NCI-H1417 treated with DMSO at 0.1 percent for 48 hours (cell line): ENCODE measurements at regions not wholly inside any gene's neighbourhood (a gene's known extent, or its start where the extent isn't known, plus 50 kb on each side); places are given as distances from the start of the nearest gene placed in this dataset.

ENCODE experiments used
- DNase-seq: peaks from one replicate; lab custom pipeline; 2025; lab: John Stamatoyannopoulos, UW

DNA sequence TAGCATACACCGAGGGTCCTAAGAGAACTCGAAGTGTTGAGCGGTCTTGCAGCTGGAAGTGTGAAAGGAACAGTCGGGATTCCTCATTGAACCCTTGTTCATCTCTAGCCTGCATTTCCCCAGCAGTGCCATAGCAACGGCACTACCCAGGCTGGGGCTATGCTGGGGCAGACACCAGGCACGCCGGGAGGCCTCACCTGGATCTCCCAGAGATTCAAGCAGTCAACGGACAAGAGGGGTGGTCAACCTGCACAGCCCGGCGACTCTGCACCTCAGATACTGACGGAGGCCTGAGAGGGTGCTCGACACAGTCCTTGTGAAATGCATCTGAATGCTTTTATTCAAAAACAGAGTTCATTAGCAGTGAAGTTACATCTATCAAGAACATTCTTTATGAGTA, 604.2 kb downstream of the GALR1 start:
- DNase-seq, result no peak

DNA sequence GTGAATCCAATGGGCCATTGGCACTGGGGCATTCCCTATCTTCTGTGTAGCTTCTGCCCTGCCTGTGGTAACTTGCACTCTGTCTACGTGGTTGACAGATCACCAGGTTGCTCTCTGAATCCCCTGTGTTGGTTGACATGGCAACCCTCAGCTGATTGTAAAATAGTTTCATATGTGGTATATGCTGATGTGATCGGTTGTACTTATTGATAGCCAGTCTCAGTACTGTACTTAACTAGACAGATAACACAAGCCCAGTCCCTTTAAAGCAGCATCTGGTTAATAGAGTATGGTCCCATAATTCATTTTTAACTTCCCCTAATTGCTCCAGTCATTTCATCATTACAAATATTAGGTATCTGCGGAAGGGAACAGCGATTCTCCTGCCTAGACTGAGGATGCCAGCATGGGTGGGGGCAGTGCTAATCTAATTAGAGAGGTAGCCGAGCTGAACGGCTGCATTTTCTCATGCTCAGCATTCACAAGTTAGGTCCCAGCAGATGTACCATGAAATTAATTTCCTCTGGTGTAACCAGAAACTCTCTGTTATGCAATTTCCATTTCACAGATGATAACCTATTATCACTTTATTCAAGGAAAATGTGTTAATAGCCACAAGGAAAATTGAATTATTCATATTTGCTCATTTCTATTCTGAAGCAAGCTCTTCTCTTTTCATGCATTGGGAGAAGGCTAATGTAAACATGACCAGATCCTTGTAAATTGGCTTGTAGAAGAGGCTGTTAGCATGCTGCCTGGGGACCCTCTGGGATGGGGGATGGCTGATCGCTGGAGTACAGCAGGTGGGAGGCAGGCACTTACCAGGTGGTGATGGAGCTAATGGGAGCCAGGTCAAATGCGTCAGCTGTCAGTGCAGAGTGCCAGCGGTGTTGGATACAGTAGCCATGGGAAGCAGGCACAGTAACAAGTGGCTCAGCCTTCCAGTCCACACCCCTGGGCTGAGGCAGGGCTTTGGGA, 608.3 kb downstream of the GALR1 start:
- DNase-seq, result peak; percentile 99

- DNase-seq, result no peak
Observed at GRCh38 chr18:77859634-77860033, 610.0 kb downstream of the GALR1 start.

- no peak for DNase-seq
Observed at GRCh38 chr18:77862066-77862757, 612.6 kb downstream of the GALR1 start.

GRCh38 chr18:77865853-77866252, 616.2 kb downstream of the GALR1 start:
- no peak for DNase-seq

GRCh38 chr18:77866351-77866750, 616.7 kb downstream of the GALR1 start:
- DNase-seq, result no peak

GRCh38 chr18:77870199-77870598, 620.6 kb downstream of the GALR1 start:
- DNase-seq, result no peak

GRCh38 chr18:77870894-77871293, 621.2 kb downstream of the GALR1 start:
- DNase-seq, result no peak

- no peak for DNase-seq
Observed at GRCh38 chr18:77872166-77872565, 622.5 kb downstream of the GALR1 start.

DNA sequence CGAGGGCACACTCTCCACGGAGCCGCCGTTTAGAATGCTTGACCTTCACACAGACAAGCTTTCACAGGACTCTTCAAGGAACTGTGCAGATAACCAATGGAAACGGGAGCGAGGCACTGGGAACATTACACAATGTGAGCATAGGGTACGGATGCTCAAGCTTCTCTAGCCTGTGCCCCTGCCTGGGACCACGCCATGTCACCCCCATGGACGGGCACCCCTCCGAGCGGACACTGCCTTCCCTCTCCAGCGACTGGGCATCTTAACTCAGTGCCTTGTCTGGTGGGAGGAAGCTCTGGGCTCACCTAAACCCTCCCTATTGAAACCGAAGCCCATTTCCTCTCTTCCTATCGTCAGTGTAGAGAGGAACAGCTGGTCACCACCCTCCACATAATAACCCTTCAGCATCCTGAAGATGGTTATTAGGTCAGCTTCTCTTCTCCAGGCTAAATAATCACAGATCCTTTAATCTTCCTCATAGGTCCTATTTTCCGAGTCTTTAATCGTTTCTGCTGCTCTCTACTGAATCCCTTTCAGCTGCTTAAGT, 626.7 kb downstream of the GALR1 start:
- DNase-seq, result no peak

- DNase-seq, result no peak
Observed at GRCh38 chr18:77879829-77880228, 630.2 kb downstream of the GALR1 start.

GRCh38 chr18:77884454-77884853, 634.8 kb downstream of the GALR1 start:
- DNase-seq, result no peak

DNA sequence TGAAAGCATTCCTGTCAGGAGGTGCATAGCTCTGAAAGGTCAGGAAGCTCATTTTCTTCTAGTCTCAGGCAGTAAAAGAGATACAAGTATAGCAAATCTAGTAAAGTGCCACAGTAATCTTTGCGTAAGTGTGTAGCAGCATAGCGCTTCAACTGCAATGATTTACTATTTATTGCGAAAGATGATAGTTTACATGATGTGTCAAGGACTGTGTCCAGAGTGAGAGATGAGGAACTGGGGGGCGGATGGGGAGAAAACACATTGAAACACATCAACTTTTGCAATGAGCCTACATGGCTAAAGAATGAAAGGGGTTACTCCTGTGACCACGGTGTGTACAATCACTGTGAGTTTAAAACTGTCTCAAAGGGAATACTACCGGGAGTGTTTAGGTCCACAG, 644.4 kb downstream of the GALR1 start:
- DNase-seq, result no peak

DNA sequence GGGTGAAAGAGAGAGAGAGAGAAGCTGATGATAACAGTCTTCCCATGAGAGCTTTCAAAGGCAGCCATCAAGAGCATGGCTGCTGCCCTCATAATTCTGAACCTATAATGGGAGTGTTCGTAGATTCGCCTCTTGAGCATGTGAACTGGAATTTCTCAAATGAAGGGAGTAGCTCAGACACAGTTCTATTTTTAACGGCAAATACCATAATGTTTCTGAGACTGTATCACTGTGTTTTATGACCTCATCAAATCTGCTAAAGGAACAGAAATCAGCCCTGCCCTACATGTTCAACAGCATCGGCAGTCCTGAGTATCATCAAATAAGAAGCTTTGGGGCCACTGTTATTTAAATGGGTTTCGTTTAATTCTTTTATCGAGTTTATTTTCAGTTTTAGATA, 645.6 kb downstream of the GALR1 start:
- no peak for DNase-seq

GRCh38 chr18:77896586-77897252, 647.1 kb downstream of the GALR1 start:
- no peak for DNase-seq

GRCh38 chr18:77897606-77898005, 648.0 kb downstream of the GALR1 start:
- no peak for DNase-seq

DNA sequence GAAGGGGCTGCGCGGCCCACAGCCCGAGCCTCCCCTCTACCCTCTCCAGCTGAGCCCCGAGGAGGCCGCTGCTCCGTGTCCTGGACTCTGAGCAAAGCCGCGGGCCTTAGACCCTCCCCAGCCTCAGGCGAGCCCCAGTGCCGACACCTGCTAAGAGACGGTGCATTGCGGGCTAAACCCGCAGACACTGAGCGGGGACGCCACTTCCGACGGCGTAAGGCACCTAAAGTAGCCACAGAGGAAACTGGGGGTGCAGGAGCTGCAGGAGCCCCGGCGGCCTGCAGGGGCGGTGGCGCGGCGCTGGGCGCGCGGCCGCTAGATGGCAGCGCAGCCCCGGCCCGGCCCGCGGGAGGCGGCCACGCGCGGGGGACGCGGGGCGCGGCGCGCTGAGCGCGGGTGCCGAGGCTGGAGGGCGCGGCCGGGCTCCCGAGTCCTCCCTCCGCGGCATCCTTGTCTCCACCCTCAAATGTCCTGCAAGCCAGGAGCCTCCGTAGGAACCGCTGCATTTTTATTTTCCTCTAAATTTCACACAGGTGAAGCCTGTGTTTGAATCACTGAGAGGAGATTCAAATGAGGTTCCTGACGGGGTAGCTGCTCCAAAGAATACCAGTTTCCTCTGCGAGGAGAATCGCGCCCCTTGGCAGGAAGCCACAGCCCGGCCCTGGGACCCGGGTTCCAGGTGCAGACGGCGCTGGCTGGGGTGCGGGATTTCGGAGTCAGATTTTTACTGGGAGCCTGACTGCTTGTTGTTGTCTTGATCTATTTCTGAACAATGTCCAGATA, 650.5 kb downstream of the GALR1 start:
- no peak for DNase-seq

DNA sequence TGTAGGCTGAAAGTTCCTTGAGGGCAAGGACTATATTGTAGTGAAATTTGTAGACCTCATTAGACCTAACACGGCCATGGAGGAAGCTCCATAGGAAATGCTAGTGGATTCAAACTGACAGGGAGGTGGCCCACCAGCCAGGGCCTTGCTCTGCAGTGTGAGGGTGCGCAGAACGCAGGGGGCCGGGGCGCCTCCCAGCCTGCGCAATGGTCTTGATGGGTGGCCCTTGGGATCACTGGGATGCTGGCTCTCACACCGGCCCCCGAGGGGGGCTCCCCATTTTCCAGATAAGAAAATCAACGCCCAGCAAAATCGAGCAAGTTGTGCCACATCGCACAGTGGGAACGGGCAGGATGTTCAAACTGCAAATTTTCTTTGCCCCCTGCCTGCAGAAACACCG, 655.4 kb downstream of the GALR1 start:
- no peak for DNase-seq

GRCh38 chr18:77905449-77906055, 655.9 kb downstream of the GALR1 start:
- no peak for DNase-seq

GRCh38 chr18:77906103-77906892, 656.6 kb downstream of the GALR1 start:
- no peak for DNase-seq
